WERI-Rb-1 (cell line): ENCODE measurements at regions not wholly inside any gene's neighbourhood (a gene's known extent, or its start where the extent isn't known, plus 50 kb on each side); places are given as distances from the start of the nearest gene placed in this dataset.

Source experiments
- DNase-seq: peaks from one replicate; pipeline ENCODE4 v3.0.0-alpha.2; 2020
- H3K27ac ChIP-seq: fragments of 250-450 bp; sonication (Bioruptor Pico); 2 replicates; pipeline ENCODE4 v1.5.1; 2020; ENCODE audit warnings: mild to moderate bottlenecking, moderate library complexity
- H3K27me3 ChIP-seq: fragments of 250-450 bp; sonication (Bioruptor Pico); 2 replicates; pipeline ENCODE4 v1.5.1; 2021; ENCODE audit warnings: mild to moderate bottlenecking, low read depth, moderate library complexity; ENCODE audit not compliant: insufficient read depth, severe bottlenecking
- H3K36me3 ChIP-seq: fragments of 250-450 bp; sonication (Bioruptor Pico); 2 replicates; pipeline ENCODE4 v1.5.1; 2020; ENCODE audit warnings: mild to moderate bottlenecking, moderate library complexity
- H3K4me3 ChIP-seq: 2 replicates; pipeline ENCODE4 v1.5.1; 2011; ENCODE audit warnings: low read depth, mild to moderate bottlenecking, control low read depth, low read length
- H3K9me3 ChIP-seq: fragments of 250-450 bp; sonication (Bioruptor Pico); 2 replicates; pipeline ENCODE4 v1.5.1; 2021; ENCODE audit warnings: mild to moderate bottlenecking, moderate library complexity; ENCODE audit not compliant: severe bottlenecking
- TF ChIP-seq, protein P1 (sequence below): IDR thresholded peaks from 2 replicates; pipeline ENCODE4 v1.5.1; 2011; ENCODE audit warnings: low read depth, mild to moderate bottlenecking, control low read depth, inconsistent platforms, low read length

GRCh38 chr15:85956532-85957275, 123.0 kb upstream of the AGBL1 start:
- Histone ChIP-seq H3K27ac (no peak overlapping the region), H3K36me3 (no peaks in the 10 kb centered on the region), H3K4me3 (no peak overlapping the region), H3K9me3 (no peaks in the 10 kb centered on the region), H3K27me3 (no peaks in the 10 kb centered on the region)
- DNase-seq, result no peak
- TF ChIP-seq, protein P1, sequence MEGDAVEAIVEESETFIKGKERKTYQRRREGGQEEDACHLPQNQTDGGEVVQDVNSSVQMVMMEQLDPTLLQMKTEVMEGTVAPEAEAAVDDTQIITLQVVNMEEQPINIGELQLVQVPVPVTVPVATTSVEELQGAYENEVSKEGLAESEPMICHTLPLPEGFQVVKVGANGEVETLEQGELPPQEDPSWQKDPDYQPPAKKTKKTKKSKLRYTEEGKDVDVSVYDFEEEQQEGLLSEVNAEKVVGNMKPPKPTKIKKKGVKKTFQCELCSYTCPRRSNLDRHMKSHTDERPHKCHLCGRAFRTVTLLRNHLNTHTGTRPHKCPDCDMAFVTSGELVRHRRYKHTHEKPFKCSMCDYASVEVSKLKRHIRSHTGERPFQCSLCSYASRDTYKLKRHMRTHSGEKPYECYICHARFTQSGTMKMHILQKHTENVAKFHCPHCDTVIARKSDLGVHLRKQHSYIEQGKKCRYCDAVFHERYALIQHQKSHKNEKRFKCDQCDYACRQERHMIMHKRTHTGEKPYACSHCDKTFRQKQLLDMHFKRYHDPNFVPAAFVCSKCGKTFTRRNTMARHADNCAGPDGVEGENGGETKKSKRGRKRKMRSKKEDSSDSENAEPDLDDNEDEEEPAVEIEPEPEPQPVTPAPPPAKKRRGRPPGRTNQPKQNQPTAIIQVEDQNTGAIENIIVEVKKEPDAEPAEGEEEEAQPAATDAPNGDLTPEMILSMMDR, result no peak

- H3K9me3 ChIP-seq, result no peaks in the 10 kb centered on the region
- no peaks in the 10 kb centered on the region for H3K36me3 ChIP-seq
- no peak overlapping the region for H3K4me3 ChIP-seq
- DNase-seq, result no peak
- H3K27ac ChIP-seq, result no peak overlapping the region
- H3K27me3 ChIP-seq, result no peaks in the 10 kb centered on the region
- TF ChIP-seq, protein P1, result no peak
These were observed 120.1 kb upstream of the AGBL1 start for GRCh38 chr15:85959611-85960010.

GRCh38 chr15:85960381-85960780, 119.3 kb upstream of the AGBL1 start:
- TF ChIP-seq, protein P1, result no peak
- DNase-seq, result no peak

DNA sequence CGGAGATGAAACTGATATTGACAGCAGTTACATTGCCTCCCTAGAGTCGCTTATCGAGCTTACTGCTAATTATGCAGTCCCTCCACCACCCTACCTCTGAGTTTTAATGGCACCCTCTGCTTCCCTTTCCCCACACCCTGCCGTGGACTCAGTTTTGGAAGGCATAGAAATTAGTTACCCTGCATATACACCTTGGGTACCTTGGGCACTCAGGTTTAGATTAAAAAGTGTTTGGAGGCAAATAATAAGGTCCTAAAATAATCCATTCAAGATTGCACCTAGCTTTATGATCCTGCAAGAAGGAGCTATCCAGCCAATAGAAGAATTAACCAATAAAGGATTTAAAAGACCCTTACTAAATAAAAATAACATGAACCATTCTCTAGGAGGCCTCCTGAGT, 117.8 kb upstream of the AGBL1 start:
- TF ChIP-seq, protein P1, result no peak
- Histone ChIP-seq H3K27me3 (no peaks in the 10 kb centered on the region), H3K36me3 (no peaks in the 10 kb centered on the region), H3K9me3 (no peaks in the 10 kb centered on the region), H3K27ac (no peak overlapping the region), H3K4me3 (no peak overlapping the region)
- DNase-seq, result no peak

More at GRCh38 chr15:85960381-85960780, 119.3 kb upstream of the AGBL1 start:
- no peaks in the 10 kb centered on the region for H3K27me3 ChIP-seq
- H3K36me3 ChIP-seq, result no peaks in the 10 kb centered on the region
- H3K9me3 ChIP-seq, result no peaks in the 10 kb centered on the region
- no peak overlapping the region for H3K27ac ChIP-seq
- H3K4me3 ChIP-seq, result no peak overlapping the region

GRCh38 chr15:85963262-85963760, 116.4 kb upstream of the AGBL1 start:
- no peak overlapping the region for H3K4me3 ChIP-seq
- no peak for DNase-seq
- H3K27me3 ChIP-seq, result no peaks in the 10 kb centered on the region
- no peak overlapping the region for H3K27ac ChIP-seq
- H3K9me3 ChIP-seq, result no peaks in the 10 kb centered on the region
- H3K36me3 ChIP-seq, result no peaks in the 10 kb centered on the region
- TF ChIP-seq, protein P1, result no peak
